HG03045 (cell line): ENCODE measurements at regions not wholly inside any gene's neighbourhood (a gene's known extent, or its start where the extent isn't known, plus 50 kb on each side); places are given as distances from the start of the nearest gene placed in this dataset.
A peak's percentile ranks its signal among the peaks of the same experiment; 100 is the strongest.

Source experiments
- ATAC-seq: cut with Tn5 transposase; IDR thresholded peaks from one replicate; pipeline ENCODE4 v1.9.1; 2021; ENCODE audit warnings: mild to moderate bottlenecking, moderate library complexity; ENCODE audit not compliant: unreplicated experiment

DNA sequence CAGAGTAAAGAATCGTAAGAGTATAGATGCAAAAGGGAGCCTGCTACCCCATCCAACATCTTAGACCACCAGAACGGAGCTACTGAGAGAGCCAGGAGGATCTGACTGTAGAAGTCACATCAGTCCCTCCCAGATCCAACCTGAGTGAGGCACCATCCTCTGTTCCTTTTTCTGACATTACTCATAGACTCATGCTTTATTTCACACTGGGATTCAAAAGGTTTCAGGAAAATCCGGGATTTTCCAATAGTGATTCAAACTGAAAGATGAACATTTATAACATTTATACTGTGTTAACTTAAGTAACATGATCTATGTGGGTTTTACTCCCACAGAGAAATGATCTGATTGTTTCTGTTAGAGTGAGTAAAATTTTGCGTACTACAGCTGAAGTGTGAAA, 868.6 kb upstream of the GJE1 start:
- ATAC-seq, result no peak

- ATAC-seq, result no peak
Measured at GRCh38 chr6:141261672-141262060, 871.1 kb upstream of the GJE1 start.

GRCh38 chr6:141261016-141261671, 871.6 kb upstream of the GJE1 start:
- ATAC-seq, result no peak

- ATAC-seq, result no peak
Measured at GRCh38 chr6:141260627-141261015, 872.1 kb upstream of the GJE1 start.

DNA sequence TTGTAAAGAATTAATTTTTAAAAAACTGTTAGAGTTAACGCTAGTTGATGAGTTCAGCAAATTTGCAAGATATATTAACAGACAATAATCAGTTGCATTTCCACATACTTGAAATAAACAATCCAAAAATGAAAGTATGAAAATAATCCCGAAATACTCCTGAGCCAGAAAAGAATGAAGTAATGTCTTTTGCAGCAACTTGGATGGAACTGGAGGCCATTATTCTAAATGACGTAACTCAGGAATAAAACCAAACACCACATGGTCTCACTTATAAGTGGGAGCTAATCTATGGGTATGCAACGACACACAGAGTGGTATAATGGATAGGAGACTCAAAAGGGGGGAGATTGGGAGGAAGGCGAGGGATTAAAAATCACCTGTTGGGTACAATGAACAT, 872.9 kb upstream of the GJE1 start:
- no peak for ATAC-seq

- ATAC-seq, result no peak
Measured at GRCh38 chr6:141259091-141259490, 873.6 kb upstream of the GJE1 start.

- no peak for ATAC-seq
Measured at GRCh38 chr6:141258516-141258915, 874.2 kb upstream of the GJE1 start.

- ATAC-seq, result no peak
Measured at GRCh38 chr6:141254336-141254735, 878.4 kb upstream of the GJE1 start.

- ATAC-seq, result no peak
Measured at GRCh38 chr6:141252828-141253608, 879.7 kb upstream of the GJE1 start.

DNA sequence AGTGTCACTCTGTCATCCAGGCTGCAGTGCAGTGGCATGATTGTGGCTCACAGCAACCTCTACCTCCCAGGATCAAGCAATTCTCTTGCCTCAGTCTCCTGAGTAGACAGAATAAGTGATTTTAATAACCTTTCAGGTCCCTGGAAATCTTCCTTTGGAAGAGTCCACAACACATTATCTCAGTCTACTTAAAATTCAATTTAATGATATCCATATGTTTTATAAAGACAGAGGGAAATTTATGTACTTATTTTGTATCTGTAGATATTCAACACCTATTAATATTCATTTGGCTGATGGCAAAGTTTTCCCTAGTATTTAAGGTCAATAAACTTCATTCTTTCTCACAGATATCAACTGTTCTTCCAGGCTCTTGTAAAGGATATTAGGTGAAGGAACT, 881.4 kb upstream of the GJE1 start:
- ATAC-seq, result no peak

DNA sequence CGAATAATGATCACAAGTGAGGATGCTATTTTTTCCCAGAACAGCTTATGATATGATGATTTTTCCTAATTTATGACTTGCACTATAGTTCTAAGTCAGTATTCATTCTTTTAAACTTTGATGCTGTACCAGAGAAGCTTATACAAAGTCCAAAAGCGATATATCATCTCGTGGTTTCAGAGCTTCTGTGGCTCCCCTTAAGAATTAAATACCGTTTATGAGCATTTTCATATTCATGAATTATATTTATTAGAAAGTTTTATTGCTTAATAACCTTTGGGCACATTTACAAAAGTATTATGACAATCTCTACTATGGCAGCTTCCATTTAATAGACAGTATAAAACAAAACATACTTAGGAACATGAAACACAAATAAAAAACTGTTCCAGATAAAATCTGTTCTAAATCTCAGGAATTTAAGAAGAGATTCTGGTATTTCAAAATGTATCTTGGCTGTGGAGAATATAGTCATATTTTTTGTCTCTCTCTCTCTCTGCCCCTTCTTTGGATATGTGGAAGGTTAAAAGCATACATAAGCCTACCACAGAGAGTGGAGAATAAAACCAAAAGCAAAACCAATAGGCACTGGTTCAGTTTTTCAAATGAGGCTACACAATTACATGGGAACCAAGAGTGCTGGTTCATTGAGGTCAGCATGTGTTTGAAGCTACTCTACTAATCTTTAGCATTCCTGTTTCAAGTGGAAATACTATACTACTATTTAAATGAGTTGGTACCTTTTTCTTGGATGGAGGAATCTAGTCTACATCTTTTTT, 884.5 kb upstream of the GJE1 start:
- ATAC-seq, result peak; percentile 77

DNA sequence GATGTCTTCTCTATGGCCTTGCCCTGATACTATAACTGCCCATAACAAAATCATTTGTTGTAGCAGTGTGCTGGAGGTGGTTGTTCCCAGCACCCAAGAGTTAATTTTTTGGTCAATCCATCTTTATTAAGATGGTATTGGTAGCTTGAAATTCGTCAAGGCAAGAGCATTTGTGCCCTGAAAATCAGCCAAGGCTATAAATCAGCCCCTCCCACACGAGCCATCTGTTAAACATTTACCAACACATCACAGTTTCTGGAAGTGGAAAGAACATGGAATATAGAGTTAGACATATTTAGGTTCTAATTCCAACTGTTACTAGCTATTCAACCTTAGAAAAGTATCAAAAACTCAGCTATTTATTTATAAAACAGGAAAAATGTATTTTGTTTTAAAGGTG, 888.4 kb upstream of the GJE1 start:
- no peak for ATAC-seq

DNA sequence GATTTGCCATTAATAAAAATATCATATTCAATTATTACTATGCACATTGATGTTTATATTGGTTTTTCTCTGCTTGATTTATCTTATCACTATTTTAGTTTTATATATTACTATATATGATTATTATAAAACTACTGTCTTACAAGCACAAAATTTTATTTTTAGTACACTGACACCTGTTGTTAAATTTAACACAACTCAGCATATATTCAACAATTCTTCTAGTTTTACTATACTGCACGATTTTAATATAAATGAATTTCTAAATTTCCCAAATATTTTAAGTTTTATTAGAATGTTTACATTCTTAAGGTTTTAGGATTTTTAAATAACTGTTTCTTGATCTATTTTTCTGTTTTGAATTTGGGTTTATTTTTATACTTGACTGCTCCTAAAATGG, 889.8 kb upstream of the GJE1 start:
- no peak for ATAC-seq

GRCh38 chr6:141229296-141229695, 903.4 kb upstream of the GJE1 start:
- no peak for ATAC-seq

- no peak for ATAC-seq
Measured at GRCh38 chr6:141218583-141218982, 914.1 kb upstream of the GJE1 start.

GRCh38 chr6:141216726-141217125, 916.0 kb upstream of the GJE1 start:
- ATAC-seq, result no peak

DNA sequence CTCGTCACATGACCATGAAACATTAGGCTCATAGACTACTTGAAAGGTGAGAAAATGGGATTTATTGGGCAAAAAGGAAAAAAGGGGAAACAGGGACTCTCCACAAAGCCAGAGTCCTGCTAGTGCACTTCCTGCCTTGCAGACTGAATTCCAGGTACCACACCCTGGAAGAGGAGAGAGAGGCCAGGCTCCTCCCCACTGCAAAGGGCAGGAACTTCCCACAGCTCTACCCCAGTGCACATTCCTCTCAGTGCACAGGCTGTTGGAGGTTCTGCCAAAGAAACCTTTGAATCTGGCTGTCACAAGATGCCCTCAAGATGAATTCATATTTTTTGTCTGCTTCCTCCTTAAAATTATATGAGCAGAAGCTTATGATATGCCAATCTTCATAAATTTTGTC, 920.4 kb upstream of the GJE1 start:
- no peak for ATAC-seq

GRCh38 chr6:141211845-141212244, 920.9 kb upstream of the GJE1 start:
- no peak for ATAC-seq

DNA sequence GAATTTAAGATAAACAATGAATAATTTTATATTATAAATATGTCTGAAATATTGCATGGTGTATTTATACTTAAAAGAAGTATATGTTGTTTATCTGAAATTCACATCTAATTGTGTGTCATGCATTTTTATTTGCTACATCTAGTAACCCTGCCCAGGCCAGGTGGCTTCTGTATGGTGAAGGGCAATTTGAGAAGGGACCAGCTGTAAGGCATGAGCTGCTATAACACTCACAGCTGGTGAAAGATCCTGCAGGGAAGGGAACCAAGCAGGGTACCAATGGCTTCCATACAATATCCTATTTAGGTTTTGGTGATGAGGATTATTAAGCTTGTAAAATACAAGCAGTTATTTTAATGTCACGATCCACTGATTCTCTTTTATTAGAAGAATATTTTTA, 921.8 kb upstream of the GJE1 start:
- ATAC-seq, result no peak

GRCh38 chr6:141209890-141210289, 922.8 kb upstream of the GJE1 start:
- no peak for ATAC-seq

DNA sequence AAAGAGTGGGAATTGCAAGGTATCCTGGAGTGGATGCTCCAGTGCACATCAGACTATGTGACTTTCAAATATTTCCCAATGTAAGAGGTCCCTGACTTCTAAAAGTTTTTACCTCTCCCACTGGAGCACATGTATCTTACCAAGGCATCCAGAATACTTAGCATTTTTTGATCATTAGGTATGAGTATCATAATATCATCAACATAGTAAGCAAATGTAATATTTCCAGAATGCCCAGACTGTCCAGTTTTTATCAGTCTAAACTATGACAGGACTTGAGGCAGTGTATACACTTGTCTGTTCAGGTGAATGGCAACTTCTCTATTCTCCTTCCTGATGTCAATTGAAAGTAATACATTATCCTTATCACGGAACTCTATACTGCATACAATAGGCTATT, 924.6 kb upstream of the GJE1 start:
- ATAC-seq, result no peak
